GM21526 (cell line): ENCODE measurements at regions not wholly inside any gene's neighbourhood (a gene's known extent, or its start where the extent isn't known, plus 50 kb on each side); places are given as distances from the start of the nearest gene placed in this dataset.
"Not testable (repeated sequence)": the region's sequence is repeated elsewhere in the genome, so short reads cannot be mapped to it uniquely, and the experiment has no call there.

ENCODE experiments used
- ATAC-seq: cut with Tn5 transposase; IDR thresholded peaks from one replicate; pipeline ENCODE4 v1.9.1; 2021; ENCODE audit warnings: moderate library complexity; ENCODE audit not compliant: unreplicated experiment, low FRiP score

DNA sequence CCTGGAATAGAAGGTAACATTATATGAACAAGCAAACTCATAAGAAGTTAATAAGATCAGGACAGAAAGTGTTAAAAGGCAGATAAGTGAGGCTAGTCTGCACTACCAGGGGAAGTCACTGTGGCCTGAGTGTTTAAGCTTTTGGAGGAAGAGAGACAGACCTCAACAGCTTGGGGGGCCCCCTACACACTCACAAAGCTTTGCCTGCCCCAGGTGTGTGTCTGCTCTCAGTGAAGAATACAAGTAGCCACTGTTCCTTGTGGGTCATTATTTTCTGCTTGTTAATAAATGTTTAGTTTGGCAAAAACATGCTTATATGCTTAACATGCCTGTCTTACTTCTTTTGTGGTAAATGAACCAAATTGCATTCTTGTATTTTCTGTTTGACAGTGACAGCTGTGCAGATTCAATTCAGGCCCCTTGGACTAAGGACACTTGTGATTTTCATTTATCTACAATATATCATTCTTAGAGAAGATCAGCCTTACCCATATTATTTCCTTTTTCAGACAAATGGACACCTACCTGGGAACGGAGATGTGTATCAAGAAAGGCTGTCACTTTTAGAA is 50.7 kb upstream of the C12orf71 start:
- ATAC-seq = no peak

DNA sequence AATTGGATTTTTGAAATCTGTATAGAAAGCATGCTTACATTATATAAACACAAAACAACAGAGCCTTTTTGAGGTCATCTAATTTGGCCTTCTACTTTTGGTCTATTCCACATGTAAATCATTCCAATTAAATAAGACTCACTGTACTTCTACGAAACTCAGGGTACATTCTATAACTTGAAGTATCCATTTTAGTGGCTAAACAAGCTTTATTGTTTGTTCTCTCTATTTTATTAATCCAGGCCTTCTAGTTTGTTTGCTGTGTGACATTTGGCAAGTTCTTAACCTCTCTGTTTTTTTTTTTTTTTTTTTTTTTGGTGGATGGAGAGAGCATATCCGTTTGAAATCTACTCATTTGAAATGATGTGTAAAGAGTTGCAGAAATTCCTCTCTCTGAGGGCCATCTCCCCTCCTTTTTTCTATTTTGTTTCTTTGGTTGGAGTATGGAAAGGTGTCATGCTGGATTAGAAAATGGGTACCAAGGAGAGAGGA is 58.1 kb upstream of the C12orf71 start:
- no peak for ATAC-seq

DNA sequence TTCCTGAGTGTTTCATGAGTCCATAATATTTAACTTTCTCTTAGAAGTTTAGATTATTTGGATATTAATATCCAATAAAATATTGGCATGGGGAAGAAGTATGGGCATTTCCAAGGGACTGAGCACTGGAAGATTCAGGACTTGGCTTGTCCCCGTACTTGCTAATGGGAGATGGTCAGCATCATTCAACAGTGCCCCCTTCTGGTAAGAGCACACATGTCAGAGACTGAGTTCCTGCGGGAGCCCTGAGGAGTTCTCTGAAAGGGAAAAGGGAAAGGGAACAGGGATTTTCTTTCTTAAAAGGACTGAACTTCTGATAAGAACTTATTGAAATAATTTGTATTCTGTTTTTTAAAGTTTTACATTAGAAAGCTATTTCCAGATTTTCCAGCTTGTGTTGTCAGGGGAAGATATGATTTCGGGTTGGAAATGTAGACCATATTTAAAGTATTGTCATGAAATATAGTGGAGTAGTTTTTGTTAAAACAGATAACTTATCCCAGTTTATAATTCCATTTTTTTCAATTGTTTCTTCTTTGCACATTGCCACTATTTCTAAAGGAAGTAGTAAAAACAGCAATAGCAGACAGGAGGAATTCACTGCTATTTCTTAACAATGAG is 59.8 kb upstream of the C12orf71 start:
- ATAC-seq = no peak

DNA sequence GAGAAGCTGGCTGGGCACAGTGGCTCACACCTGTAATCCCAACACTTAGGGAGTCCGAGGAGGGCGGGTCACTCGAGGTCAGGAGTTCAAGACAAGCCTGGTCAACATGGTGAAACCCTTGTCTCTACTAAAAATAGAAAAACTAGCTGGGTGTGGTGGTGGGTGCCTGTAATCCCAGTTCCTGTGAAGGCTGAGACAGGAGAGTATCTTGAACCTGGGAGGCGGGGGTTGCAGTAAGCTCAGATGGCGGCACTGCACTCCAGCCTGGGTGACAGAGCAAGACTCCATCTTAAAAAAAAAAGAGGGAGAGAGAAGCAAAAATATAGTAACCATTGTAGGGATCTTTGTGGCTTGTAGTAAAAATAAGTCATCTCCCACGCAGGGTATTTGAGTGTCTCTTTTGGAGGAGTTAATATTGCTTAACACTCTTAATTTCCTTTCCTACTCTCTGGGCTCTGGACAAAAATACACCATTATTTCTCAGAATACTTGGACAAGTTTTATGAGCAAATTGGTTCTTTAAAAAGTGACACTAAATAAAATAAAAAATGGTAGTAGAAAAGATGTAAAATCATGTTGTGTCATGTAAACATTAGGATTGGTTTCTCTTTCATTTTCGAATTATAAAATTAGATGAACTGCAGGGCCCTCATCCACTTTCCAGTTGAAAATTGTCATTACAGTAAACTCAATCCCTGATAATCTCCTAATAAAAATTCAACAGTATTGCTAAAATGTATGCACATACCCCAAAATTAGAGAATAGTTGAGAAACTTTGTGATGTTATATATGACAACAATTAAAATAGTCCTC is 61.1 kb upstream of the C12orf71 start:
- ATAC-seq = no peak

DNA sequence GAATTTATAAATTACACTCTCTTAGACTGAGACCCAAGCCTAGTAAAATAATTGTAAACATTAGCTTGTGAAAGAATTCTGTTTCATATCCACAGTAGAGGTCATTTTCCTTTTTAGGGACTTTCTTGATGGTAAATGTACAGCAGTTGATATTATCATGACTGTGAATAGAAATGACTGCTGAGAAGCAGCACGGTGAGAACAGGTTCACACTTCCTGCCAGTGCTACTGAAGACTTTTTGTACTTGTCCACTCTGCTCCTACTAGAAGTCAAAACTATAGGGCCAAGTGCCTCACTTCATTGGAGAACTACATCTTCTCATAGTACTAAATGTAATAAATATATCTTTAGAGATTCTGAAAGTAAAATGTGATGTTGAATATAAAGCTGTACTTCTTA is 63.3 kb upstream of the C12orf71 start:
- not testable (repeated sequence) for ATAC-seq

DNA sequence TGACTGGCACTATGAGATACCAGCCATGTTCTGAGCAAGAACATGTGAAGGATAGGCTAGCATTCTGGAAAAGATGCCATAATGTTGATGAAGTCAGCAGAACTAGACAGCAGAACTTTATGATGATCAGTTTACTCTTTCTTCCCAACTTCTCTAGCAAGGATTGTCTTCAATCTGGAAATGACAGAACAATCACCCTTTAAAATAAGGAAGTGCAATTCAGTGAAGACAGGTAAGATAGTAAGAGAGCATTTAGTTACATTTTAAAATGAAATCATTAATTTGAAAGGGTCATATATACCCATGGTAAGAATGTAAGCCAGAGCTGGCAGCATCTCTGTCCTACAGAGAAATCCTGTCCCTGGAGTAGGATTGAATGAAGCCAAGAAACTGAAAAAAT is 66.0 kb upstream of the C12orf71 start:
- no peak for ATAC-seq

DNA sequence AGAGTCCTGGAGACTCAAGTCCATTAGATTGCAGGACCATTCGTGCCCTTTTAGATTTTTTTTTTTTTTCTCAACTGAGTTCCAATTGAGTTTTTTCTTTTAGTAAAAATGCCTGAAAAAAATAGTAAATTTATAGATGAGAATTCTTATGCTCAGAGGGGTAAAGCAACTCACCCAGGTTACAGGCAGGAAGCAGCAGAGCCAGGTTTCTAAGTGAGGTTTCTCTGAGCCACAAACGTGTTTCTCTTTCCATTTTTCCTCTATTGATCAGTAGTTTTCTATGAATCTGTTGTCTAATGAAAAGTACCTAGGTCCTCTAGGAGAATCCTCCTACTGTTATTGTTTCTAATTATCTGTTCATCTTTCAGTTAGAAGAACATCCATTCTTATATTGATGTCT is 66.4 kb upstream of the C12orf71 start:
- no peak for ATAC-seq

DNA sequence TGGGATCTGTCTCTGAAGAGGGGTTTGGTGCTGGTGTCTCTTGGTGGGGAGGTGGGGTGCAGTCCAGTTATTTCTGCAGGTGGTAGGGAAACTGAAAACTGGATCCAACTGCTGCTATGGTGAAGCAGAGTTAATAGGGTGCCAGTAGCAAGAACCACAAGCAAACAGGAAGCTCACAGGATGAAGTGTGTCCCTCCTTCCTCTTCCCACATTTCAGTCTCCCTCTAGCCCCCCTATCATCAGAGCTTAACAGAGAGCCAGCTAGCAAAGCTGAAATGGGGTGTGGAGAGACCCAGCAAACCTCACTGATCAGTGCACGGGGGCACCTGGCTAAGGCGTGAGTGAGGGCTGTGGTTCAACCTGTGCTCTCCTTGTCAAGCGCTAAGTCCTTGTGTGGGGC is 69.1 kb upstream of the C12orf71 start:
- no peak for ATAC-seq

DNA sequence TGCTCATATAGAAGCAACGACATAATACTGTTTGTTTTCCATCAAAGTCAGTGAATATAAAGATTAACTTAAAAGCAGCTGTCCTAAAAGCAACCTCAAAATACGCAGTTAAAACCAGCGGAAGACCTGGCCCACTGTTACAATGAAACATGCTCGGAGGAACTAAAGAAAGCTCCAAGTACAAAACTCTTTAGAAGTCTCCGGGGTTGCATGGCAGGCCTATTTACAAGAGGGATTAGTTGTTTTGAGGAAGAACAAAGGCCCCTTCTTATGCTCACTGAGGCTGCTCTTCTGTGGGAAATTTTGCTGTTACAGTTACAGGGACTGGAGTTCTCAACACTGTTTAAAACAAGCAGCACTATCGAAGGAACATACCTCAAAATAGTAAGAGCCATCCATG is 75.9 kb upstream of the C12orf71 start:
- ATAC-seq = no peak

DNA sequence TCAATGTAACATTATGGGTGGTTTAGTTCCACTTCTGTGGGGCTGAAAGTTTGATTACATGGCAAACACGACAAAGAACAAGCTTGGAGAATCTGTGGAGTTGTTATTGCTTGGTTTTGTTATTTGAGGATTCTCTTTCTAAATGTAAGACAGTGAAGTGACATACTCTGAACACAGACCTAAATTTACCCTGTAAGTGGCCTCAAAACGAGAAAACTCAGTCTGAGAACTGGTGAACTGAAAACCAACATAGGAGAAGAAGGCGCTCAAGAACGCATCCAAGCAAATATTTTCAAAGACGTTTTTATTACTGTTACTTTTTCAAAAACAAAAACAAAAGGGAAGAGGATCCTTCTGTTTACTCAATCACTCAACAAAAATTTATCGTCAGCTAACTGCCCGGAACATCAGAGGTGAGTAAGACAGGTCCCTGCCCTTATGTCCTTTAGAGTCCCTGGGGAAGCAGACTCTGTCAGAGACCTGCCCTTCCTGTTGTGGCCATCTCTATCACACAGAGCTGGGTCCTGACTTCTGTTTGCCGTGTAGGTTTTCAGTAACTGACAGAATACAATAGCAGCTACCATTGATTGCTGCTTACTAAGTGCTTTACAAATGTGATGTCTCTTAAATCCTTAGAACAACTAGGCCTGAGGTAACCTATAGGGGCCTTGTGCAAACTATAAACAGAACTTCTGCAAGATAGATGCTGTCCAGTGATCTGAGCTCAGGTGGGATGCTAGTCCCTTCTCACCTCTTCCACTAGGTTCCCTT is 79.3 kb upstream of the C12orf71 start:
- ATAC-seq = peak; percentile 73

DNA sequence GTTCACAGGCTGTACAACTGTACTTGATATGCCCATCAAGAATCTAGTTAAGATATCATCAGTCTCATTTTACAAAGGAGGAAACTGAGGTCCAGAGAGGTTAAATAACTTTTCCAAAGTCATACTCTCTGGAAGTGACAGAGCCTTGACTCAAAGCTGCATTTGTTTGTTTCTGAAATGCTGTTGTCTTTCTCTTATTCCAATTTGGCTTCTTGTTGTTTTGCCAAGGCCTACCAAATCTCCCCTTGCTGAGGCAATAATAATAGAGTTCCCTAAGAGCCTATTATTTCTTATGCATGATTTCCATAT is 79.8 kb upstream of the C12orf71 start:
- no peak for ATAC-seq

DNA sequence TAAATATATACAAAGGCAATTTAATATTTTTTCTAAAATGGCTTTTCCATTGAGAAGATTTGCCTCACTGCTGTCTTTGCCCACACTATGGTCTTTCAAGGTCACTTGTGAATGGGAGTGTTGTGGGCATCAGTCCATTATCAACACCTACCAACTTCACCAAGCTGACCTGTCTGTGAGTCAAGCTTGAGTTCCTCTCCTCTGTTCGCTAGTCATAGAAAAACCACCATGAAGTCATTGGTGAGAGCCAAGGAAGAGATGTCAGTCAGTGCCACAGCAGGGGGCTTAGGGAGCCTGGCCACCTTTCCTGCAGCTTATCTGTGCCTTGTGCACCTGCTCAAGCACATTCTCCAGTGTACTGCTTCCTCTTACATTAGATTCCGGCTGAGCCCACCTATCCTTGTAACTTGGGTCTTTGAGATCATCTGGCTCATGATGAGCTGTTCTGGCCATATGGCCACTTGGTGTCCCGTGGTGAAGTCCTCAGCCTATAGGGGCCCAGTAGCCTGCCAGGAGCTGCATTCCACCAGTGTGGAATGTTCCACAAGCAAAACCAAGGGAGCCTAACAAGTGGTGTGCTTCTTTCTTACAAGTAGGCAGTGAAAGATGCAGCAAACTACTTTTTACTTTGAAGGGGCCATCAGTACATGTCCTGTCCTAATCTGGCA is 80.8 kb upstream of the C12orf71 start:
- no peak for ATAC-seq

DNA sequence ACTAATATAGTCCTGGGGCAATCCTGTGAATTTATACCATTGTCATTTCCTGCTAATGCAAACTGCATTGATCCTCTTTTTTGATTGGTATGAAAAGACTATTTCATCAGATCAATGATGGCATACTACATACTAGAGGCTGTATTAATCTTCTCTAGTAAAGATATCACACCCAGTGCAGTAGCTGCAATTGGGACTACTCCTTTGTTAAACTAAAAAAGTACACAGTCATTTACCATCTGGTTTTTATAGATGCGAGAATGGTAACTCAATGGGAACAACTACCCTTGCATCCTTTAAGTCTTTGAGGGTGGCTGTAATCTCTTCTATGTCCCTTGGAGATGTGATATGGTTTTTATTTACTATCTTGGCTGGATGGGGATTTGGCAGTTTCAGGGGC is 80.2 kb upstream of the STK38L start:
- ATAC-seq = no peak

DNA sequence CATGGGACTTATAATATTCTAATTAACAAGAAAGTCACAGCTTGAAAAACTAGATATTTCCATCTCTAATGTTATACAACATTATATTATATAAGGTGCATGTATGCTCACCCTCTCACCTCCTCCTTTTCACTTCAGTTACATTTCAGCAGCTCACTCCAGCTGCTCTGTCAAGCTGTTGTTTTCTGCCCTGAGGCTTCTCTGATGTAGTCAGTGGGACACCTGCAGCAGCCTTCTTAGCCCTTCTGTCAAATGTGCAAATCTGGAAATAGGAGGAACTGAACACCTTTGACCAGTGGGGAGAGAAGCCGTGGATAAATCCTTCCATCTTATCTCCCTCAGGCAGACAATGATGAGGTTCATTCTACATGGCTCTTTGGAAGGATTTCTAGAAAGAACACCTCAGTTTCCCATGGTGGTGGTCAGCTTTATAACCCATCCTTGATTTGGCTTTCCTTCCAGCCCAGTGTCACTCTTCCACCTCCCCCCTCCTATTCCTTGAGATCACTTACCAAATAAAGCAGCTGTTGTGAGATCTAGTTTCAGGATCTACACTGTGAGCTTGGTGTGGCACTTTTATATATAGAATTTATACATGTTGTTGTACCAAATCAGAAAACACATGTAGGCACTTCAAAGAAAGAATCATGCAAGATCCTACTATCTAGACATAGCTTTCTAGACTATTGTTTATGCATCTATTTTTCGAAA is 79.6 kb upstream of the STK38L start:
- ATAC-seq = no peak

DNA sequence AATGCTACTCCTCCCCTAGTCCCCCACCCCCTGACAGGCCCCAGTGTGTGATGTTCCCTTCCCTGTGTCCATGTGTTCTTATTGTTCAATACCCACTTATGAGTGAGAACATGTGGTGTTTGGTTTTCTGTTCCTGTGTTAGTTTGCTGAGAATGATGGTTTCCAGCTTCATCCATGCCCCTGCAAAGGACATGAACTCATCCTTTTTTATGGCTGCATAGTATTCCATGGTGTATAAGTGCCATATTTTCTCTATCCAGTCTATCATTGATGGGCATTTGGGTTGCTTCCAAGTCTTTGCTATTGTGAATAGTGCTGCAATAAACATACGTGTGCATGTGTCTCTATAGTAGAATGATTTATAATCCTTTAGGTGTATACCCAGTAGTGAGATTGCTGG is 78.1 kb upstream of the STK38L start:
- not testable (repeated sequence) for ATAC-seq

DNA sequence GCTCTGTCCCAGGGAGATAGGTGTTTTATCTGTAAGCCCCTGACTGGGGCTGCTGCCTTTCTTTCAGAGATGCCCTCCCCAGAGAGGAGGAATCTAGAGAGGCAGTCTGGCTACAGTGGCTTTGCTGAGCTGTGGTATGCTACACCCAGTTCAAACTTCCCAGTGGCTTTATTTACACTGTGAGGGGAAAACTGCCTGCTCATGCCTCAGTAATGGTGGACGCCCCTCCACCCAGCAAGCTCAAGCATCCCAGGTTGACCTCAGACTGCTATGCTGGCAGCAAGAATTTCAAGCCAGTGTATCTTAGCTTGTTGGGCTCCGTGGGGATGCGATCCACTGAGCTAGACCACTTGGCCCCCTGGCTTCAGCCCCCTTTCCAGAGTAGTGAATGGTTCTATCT is 72.6 kb upstream of the STK38L start:
- not testable (repeated sequence) for ATAC-seq

DNA sequence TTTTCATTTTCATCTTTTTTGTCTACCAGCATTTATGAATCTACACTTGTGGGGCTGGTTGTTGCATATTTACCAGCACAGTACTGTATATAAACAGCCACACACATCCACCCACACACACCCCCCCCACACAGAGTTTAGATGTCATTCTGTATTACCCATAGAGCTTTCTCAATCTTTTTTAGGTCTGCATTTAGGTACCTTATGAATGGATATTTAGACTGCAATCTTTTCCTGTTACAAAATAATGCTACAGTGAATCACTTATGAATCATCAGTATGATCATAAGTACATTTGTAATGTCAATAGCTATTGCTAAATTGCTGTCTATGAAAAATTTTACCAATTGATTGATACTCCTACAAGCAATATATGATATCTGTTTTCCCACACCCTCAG is 67.3 kb upstream of the STK38L start:
- ATAC-seq = no peak

DNA sequence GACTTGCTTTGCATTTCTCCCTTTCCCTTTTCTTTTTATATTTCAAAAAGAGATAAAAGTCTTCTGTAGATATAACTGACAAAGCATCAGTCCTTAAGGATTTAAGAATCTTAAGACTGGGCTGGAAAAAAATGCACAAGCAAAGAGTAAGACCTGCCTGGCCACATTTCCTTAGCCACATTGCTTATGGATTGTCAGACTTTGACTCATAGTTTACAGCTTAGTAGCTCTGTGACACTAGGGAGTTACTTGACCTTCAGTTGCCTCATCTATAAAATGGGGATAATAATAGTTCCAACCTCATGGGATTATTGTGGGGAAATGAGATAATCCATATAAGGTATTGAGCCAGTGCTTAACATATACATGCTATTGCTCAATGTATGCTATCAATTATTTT is 66.4 kb upstream of the STK38L start:
- no peak for ATAC-seq

DNA sequence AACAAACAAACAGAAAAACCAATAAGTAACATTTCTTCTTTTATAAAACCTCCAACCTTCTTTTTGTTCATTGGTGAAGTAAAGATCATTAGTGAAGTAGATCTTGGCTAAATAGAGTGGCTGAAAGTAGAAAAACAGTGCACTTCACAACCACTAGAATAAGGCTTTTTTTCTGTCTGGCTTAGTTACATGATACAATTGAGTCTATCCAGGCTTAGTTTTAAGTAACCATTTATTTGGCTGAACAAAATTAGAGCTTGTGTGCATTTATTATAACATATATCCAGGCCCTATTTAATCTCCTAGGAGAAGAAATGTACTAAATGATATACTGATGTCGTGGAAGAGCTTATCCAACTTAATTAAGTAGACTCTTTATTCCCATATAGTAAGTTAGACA is 65.8 kb upstream of the STK38L start:
- no peak for ATAC-seq

DNA sequence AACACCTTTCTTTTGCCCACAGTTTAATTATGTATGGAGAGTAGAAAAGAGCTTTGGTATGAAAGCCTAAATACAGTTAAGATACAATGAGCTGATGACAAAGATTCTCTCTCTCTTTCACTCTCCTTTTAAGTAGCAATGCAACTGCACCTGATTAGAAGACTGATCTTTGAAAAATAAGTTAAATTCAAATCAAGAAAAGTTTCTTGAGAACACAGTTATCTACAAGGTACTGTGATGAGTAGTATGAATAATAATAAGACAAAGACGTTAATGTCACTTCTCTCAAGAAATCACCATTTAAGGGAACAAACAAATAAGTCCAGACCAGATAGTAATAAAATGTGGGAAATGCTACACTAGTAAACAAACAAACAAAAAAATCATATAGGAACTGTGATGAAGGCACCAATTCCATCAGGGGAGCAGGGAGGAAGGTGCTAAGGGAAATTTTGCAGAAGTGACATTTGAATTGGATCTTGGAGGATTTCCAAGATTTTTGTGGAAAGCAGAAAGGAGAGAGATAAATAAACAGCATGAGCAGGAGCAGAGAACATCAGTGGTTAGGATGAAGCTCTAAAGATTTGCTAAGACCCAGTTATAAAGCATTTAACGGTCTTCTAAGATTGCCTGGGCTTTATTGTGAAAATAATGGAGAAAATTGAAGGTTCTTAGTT is 65.2 kb upstream of the STK38L start:
- ATAC-seq = no peak
